DMS79 treated with DMSO at 0.1 percent for 48 hours (cell line): ENCODE measurements at regions not wholly inside any gene's neighbourhood (a gene's known extent, or its start where the extent isn't known, plus 50 kb on each side); places are given as distances from the start of the nearest gene placed in this dataset.

Experiments used
- DNase-seq: peaks from one replicate; lab custom pipeline; 2025; lab: John Stamatoyannopoulos, UW

DNA sequence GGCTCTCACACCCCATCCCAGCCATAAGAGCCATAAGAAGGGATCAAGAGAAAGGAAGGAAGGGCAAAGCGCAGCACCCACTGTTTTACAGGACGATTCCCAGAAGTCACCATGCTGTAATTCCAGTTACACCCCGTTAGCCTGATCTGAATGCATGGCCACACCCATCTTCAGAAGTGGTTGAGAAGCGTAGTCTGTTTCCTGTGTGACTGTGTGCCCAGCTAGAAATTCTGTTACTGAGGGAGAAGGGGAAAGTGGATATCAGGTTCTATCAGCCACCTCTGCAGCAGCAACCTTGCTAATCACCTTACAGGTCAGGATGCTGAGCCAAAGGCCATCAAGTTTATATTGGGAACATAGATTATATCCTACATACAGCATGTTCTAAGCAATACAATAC is 260.0 kb downstream of the ABHD5 start:
- DNase-seq: no peak

DNA sequence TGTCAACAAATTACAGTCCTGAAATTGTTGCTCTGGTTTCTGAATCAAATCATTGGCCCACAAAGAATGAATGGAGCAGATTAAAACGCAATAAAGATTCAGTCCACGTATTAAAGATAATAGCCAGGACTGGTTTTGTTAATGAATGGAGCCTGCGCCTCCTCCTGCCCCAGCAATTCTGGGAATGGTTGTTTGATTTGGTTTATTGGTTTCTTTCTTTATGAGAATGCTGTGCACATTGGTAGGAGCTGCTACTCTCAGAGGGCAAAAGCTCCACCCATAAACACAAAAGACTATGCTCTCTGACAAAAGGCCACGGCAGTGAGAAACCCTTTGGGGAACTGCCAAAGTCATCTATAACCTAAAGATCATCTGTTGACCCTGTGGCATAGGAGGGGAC is 261.1 kb downstream of the ABHD5 start:
- no peak for DNase-seq

DNA sequence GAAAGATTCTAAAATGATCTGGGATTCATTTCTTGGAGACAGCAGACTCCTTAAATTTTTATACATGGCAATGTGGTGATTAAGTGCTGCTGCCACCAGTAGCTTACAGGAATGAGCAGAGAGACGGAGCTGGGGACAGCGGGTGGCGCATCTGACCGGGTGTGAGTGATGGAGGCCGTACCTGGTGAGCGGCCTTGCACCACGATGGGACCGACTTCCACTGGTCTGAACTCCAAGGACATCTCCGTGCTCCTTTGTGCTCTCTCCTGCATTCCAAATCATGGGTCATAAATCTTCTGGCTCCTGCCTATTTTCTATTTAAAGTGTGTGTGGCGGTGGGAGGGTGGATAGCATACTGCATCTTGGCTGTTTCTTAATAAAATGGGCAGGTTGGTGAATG is 262.6 kb downstream of the ABHD5 start:
- DNase-seq: no peak

DNA sequence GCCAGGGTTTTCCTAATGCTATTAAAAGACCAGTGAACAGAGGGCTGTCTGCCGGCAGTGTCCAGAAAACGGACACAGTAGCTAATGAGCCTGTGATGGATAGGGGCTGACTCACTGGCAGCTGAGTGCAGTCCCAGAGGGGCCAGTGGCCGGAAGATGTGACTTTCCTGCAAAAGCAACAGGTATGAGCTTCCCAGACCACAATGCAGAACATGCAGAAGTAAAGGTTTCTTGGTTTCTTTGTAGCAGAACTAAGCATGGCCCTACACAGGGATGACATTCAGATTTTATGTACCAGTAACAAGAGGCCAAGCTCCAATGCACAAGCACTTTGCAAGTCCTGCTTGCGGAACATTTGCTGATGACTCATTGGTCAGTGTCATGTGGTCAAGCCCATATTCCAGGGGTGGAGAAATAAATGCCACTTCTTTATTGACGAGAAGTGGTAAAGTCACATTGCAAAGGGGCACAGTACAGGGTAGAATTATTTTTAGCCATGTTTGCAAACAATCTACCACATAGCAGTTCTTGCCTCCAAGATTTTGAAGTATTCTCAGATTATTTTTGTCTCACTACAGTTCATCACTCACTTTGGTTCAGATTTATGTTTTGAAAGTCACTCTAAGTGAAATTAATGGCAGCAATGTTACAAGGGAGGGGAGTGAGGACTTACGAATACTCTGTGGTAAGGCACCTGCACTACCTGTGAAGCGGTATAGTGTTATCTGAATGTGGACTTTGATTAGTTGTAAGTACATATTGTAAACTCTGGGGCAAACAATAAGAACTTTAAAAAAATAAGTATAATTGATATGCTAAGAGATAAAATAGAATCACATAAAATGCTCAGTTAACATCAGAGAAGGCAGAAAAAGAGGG is 263.3 kb downstream of the ABHD5 start:
- peak; percentile 14 for DNase-seq

DNA sequence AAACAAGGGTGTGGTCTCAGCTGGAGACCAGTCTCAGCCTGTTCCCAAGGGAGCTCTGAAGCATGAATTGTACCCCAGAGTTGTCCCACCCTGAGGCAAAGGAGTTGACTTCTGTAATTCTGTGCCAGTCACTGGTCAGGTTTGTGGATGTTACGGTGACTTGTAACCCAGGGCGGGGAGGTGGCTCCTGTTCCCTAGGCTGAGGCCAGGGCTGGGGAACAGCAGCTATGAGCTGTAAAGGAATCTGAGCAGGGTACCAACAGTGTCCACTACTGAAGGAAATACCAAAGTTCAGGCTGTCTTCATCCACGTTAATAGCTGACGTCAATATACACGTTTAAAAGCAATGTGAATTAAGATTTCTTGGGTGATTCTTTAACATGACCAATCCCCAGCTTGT is 266.2 kb downstream of the ABHD5 start:
- DNase-seq: no peak

DNA sequence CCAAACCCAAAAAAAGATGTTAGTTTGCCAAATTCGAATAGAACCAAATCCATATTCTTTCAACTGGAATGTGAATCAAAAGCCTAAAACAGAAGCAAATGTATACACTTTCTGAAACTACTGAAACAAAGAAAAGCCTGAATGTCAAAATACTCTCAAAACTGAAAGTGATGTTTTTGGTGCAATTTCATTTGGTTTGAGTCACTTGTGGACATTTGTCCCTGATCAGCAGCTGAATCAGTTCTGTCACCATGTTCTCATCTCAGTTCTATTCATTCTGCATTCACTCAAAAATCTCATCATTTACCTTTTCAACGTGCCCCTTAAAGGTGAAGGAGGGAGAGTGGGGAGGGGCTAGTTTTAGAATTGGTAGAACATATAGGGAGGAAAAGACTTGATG is 266.8 kb downstream of the ABHD5 start:
- no peak for DNase-seq

DNA sequence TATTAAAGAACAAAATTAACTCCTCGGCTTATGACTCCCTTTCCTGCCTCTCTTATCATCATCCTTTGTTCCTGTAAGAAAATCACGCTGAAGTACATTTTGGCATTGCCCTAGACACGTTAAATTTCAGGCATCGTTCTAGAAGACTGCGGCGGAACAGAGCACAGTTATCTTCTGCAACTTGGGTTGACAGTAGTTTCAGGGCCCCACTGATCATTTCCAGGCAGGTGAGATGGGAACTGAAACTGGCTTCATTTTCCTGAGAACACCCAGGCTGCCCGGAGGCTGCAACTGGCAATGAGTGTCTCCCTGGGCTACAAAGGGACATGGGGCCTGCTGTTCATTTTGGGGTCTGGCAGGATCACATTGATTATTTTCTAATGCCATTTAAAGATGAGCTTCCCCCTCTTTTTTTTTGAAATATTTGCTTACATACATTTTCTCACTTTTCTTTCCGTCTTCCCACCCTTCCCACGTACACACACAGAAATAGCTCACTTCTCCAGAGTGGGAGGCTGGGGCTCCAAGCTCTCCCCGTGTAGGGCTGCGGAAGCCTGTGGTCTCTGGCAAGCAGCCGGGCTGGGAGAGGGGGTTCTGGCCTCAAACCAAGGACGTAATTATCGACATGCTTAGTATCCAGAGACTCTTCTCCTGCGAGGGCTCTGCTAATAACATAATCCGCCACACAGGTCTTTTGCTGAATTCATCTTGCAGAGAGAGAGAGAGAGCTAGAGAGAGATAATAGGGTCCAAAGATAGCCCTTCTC is 267.4 kb downstream of the ABHD5 start:
- DNase-seq: no peak

DNA sequence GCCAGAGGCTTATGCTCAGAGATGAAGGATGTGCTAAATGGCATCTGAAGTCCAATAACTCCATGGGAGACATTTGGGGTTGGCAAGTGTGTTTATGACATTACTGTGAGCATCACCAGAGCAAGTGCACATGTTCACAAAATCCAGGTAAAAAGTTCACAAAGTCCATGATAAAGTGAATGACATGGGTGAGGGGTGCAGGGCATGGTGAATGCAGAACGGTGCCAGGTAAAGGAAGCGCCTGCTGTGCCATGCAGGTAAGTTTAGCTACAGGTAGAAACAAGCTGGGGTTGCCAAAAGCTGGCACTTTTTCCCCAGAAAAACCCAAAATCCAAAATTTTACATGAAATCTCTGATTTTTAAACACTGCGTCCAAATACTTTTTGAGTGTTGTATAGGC is 268.2 kb downstream of the ABHD5 start:
- no peak for DNase-seq

DNA sequence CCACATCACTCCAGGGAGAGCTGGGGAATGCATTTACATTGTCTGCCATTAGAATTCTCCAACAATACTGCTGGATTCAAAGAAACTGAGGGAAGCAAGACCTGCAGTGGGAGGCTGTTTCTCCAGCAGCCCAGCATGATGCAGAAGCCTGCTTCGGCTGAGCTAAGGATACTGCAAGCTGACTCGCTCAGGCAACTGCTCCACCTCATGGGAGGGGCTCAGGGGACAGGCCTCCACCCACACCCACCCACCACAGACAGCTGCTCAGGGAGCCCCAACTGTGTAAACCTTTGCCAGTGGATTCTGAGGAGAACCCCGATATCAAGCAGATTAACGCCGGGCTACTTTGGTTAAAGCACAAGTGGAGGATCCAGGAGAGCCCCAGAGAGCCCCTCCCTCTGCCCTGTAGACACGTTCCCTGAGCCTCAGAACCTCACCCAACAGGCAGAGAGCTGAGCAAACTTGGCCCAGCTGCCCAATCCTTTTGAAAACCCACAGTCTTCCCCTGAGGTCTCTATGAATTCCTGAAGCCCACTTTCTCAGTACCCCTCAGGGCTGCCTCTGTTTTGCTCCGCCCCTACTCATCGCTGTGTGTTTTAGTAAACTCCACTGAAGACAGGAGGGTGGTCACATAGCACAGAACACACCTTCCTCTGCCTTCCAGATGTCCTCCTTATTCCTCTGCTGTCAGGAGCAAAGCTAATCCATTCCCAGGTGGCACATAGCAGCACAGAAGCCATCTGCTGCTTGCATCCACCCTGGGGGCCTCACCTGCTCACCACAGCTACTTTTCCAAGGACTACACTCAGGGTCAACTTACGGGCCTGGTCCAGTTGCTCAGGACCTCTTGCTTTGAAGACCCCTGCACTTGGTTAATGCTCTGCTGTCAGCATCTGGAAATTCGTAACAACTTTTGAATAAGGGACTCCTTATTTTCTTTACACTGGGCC is 269.0 kb downstream of the ABHD5 start:
- no peak for DNase-seq

DNA sequence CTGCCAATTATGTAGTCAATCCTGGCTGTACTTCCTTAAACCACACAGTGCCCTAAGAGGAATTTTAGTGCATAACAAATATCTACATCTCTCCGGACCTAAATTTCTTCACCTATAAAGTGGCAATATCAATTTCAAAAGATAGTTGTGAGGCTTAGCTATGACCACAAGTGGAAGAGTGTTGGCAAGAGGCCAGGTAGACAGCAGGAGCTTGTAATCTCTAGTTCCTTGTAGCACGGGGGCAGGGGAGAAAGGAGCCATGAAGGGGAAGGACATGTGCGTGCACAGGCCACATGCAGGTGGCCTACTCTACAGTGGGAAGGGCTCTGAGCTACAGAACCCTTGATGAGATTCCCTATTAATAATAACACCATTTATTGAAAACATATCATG is 269.7 kb downstream of the ABHD5 start:
- DNase-seq: peak; percentile 52

DNA sequence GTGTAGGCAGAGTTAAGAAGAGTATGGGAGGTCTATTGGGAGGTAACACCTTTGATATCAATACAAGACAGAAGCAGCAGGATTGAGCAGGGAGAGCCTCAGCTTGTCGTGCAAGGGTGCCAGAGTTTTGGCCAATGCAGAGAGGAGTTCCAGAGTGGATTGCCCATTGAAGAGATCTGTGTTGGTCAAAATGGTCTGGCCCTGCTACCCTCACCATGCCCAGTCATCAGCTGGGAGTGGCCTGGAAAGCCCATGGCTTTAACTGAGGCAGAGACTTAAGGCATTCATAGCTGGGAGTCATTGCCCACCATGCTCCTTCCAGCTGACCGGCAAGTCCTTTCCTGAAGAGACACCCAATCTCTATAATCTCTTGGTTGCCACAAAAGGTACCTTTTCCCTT is 271.3 kb downstream of the ABHD5 start:
- DNase-seq: no peak

DNA sequence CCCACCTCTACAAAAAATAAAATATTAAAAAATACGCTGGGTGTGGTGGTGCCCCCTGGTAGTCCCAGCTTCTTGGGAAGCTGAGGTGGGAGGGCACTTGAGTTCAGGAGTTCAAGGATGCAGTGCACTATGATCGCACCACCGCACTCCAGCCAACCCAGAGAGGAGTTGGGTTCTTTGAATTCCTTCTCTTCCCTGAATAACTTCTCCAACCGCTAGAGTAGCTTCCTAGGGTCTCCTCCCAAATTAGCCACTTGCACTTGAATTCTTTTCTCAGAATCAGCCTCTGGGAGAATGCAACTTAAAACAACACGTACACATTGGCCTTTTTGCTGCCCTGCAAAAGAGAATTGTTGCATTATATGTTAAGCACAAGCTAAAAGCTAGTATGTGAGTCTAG is 272.5 kb downstream of the ABHD5 start:
- no peak for DNase-seq

DNA sequence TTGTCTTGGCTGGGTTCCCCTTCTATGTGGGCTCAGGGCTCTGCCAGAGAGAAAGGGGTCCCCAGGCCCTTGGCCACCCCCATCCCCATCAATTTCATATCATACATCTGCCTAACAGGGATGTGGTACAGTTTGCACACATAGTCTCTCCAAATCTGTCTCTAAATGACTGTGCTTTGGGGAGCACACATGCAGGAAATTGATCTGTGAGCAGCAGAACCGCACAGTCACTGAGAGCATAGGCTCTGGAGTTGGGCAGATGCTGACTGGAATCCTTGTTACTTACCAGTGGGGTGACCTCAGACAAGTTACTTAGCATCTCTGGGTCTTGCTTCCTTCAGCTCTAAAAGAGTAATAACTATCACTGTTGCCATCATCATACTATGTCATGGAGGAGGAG is 273.9 kb downstream of the ABHD5 start:
- DNase-seq: no peak

DNA sequence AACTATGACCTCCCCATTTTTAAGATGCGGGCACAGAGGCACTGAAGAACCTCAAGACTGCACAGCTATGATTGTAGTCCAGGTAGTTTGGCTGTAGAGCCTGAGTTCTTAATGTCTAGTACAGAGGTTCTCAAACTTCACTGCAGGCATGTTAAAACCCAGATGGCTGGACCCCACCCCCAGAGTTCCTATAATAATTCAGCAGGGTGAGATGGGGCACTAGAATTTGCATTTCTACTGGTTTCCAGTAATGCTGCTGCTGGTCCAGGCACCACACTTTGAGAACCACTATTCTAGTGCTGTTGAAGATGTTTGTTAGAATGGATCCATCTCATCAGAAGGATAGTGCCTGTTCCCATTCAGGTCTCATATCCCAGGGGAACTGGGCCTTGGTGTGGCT is 274.9 kb downstream of the ABHD5 start:
- DNase-seq: no peak

DNA sequence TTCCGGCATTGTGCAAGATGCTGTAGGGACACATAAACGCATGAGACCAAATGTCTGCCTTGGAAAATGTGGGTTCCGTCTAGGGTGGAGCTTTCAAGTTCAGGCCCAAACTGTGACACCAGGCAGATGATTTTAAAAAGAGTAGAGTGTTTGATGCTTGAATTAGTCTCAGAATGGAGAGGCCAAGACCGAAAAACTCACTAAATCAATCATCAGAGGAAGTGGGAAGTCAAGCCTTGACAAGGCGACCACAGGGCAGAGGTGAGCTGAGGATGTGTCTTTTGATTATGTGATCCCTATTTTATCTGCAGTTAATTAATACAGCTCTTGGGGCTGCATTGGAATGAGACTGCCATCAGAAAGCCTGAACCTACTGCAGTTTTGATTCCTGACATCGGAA is 275.4 kb downstream of the ABHD5 start:
- no peak for DNase-seq

DNA sequence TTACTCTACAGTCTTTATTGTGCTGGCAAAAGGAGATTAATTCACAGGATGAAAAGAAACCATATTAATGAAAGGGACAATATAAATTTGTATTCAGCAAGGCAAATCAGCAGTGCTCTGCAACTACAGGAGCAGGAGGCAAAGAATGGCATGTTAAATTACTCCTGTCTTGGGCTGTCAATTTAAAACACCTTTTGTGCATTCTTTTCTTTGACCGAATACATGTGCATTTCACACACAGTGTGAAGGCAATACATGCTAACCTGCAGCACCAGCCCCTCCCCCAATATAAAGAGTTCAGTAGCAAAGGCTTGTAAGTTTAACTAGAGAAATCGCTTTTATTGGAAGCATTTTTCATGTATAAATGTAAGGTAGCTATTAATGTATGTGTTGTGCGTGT is 275.2 kb upstream of the TOPAZ1 start:
- no peak for DNase-seq

DNA sequence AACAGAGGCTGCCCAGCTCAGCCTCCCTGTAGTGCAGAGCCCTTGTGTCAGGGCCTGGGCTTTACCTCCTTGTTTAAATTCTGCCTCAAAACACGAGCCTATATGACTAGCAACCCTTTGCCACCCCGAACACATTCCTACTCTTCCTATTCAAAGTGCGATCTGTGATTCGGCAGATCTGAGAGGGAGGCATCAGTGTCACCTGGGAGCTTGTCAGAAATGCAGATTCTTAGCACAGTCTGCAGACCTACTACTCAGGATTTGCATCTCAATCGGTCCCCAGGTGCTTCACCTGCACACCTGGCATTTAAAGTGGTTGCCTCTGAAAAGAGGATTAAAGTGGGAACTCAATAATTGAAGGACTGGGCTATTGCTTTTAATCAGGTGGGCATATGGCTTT is 273.2 kb upstream of the TOPAZ1 start:
- peak; percentile 2 for DNase-seq

DNA sequence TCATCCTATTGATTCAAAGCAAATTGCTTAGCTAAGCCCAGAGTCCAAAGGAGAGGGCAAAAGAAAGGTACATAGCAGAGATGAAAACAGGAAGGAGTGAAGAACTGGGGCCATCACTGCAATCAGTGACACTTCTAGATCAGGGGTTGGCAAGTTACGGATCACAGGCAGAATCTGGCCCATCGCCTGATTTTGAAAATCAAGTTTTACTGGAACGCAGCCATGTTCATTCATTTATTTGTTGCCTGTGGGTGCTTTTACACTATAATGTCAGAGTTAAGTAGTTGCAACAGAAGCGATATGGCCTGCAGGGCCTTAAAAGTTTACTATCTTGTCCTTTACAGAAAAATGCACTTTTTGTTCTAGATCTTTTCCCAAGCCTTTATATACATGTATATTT is 271.7 kb upstream of the TOPAZ1 start:
- DNase-seq: peak; percentile 17

DNA sequence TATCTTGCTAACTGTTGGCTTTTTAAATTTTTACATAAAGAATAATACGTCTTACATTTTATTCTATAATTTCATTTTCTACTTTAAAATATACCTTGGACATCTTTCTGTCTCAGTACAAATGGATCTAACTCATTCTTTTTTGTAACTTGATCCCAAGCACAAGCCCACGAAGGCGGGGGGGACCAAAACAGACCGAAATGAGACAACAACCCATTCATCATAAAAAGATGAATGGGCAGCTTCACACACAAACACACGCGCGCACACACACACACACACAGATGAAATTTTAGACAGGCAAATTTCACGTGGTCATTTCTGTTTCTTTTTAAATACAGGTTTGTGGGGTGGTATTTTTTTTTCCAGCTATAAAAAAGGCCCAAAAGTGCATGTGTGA is 271.3 kb upstream of the TOPAZ1 start:
- DNase-seq: no peak

DNA sequence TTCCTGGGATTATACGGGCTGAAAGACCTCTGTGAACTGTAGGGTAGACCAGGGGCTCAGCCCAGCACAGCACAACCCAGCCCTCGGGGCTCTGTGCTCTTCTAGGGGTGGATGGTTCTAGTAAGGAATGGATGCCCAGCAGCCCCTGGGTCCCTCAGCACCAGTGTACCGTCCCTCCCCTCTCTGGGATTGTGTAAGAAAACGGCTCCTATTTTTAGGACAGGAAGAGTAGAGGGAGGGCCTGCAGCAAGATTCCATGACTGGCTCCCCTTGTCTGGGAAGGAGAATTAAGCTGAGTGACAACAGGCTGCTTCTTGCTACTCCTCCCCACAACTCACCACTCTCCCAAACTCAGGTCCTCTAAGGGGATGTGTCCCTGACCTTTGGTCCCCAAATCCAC is 270.8 kb upstream of the TOPAZ1 start:
- DNase-seq: no peak

DNA sequence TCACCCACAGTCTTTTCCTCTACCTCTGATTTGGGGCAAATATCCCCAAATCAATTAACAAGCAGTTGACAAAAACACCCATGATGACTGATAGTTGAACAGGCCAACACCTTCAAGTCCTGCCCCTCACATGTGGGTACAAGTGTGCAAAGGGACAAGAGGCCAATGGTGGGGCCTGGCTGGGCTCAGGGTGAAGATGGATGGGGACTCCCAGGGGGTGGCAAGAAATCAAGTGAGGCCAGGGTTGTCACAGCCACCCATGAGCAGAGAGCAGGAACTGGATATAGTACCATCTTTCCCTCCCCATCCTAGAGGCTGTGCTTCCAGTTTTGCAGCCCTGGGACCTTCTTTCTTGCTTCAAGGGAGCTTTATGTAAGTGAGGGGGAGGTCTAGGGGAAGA is 270.2 kb upstream of the TOPAZ1 start:
- DNase-seq: no peak

DNA sequence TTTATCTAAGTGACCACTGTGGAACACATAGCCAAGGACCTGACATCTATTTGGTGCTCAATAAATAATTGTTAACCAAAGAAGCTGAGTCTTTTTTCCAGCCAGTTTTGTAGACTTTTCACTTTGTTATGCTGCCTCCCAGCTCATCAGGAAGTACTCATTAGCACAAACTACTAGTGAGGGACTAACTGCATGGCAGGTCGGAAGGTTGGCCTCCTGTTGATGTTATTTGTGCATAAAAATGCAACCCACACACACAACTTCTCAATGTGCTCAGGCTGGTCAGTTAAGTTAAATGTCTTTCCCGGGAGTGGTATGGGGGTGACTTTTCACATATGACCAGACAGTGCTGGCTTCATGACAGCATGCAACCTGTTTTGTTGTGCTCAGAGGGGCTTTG is 263.0 kb upstream of the TOPAZ1 start:
- DNase-seq: no peak
